AG20443 (cell line): ENCODE measurements at regions not wholly inside any gene's neighbourhood (a gene's known extent, or its start where the extent isn't known, plus 50 kb on each side); places are given as distances from the start of the nearest gene placed in this dataset.

ENCODE experiments used
- DNase-seq: peaks from one replicate; pipeline ENCODE4 v3.0.0; 2012; ENCODE audit warnings: low spot score, mixed read lengths

- no peak for DNase-seq
These were observed 162.5 kb downstream of the TRMT11 start for GRCh38 chr6:126148853-126149252.

- no peak for DNase-seq
These were observed 166.0 kb downstream of the TRMT11 start for GRCh38 chr6:126152372-126152745.

GRCh38 chr6:126153661-126154060, 167.3 kb downstream of the TRMT11 start:
- DNase-seq, result peak; percentile 44

- DNase-seq, result no peak
These were observed 170.6 kb downstream of the TRMT11 start for GRCh38 chr6:126156973-126157372.

- DNase-seq, result no peak
These were observed 172.2 kb upstream of the CENPW start for GRCh38 chr6:126167726-126168125.

GRCh38 chr6:126170433-126170832, 169.5 kb upstream of the CENPW start:
- DNase-seq, result no peak

- no peak for DNase-seq
These were observed 168.9 kb upstream of the CENPW start for GRCh38 chr6:126170978-126171382.

GRCh38 chr6:126172131-126172530, 167.8 kb upstream of the CENPW start:
- DNase-seq, result no peak

GRCh38 chr6:126173265-126173664, 166.7 kb upstream of the CENPW start:
- no peak for DNase-seq

GRCh38 chr6:126174697-126175096, 165.2 kb upstream of the CENPW start:
- DNase-seq, result no peak

- DNase-seq, result no peak
These were observed 164.7 kb upstream of the CENPW start for GRCh38 chr6:126175251-126175650.

GRCh38 chr6:126176282-126176681, 163.6 kb upstream of the CENPW start:
- no peak for DNase-seq

- DNase-seq, result peak; percentile 47
These were observed 159.3 kb upstream of the CENPW start for GRCh38 chr6:126180585-126180984.

GRCh38 chr6:126181173-126181741, 158.7 kb upstream of the CENPW start:
- DNase-seq, result no peak

- DNase-seq, result no peak
These were observed 158.0 kb upstream of the CENPW start for GRCh38 chr6:126181890-126182289.

GRCh38 chr6:126182650-126183311, 157.1 kb upstream of the CENPW start:
- no peak for DNase-seq

GRCh38 chr6:126185774-126186173, 154.1 kb upstream of the CENPW start:
- DNase-seq, result no peak

GRCh38 chr6:126188279-126188909, 151.5 kb upstream of the CENPW start:
- DNase-seq, result no peak

- no peak for DNase-seq
These were observed 144.2 kb upstream of the CENPW start for GRCh38 chr6:126195625-126196236.

- DNase-seq, result no peak
These were observed 141.3 kb upstream of the CENPW start for GRCh38 chr6:126198631-126199030.

GRCh38 chr6:126199466-126199865, 140.4 kb upstream of the CENPW start:
- DNase-seq, result no peak

GRCh38 chr6:126202707-126203106, 137.2 kb upstream of the CENPW start:
- no peak for DNase-seq

GRCh38 chr6:126204126-126204525, 135.8 kb upstream of the CENPW start:
- DNase-seq, result no peak
